ENCODE measurements at regions not wholly inside any gene's neighbourhood (a gene's known extent, or its start where the extent isn't known, plus 50 kb on each side); places are given as distances from the start of the nearest gene placed in this dataset.

DNA sequence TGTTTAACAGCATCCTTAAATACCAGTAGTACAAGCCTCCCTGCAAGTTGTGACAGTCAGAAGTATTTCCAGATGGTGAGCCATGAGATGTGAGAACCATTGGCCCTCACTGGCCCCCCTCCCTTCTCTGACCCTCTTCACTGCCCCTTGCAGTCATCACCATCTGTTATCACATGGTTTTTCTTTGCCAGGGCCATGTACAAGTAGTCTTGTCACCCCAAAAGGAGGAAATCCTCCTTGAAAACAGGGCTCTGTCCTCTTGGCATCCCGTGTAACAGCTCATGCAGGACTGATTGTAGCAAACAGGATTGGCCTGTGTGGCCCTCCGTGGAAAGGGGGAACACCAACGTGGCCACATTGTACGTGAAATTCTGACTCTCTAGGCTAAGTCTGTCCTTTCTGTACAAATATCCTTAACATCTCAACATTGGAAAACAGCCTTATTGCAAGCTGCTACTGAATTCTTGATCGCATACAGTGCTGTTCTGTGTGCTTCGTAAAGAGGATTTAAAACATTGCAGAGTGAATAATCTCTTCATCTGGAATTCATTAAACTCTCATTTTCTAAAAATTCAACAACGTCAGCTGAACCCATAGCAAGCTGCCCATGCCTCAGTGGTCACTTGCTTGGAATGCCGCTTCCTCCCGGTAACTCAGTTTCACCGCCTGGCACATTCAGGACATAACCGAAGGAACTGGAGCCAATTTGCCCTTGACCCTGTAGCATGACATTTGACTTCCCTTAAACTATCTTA lies 171.7 kb downstream of the ATPSCKMT start:
- Histone ChIP-seq H3K9me3 (ENCODE audit: control insufficient read depth, low read length) (no peaks in the 10 kb centered on the region), H3K4me1 (ENCODE audit: control insufficient read depth, insufficient read depth, low read length, poor library complexity, severe bottlenecking) (no peaks in the 10 kb centered on the region), H3K36me3 (ENCODE audit: control insufficient read depth, insufficient read depth, low read length) (no peaks in the 10 kb centered on the region), H3K4me3 (ENCODE audit: extremely low read depth, insufficient read depth, low read length, poor library complexity, severe bottlenecking) (no peak overlapping the region), H3K27ac (ENCODE audit: low read depth, low read length, severe bottlenecking) (no peak overlapping the region)
- WGBS, 2 experiments (ENCODE audit: insufficient coverage in 2 of 2) = 86 to 94% methylated on average over 7 of the region's 11 CpGs

DNA sequence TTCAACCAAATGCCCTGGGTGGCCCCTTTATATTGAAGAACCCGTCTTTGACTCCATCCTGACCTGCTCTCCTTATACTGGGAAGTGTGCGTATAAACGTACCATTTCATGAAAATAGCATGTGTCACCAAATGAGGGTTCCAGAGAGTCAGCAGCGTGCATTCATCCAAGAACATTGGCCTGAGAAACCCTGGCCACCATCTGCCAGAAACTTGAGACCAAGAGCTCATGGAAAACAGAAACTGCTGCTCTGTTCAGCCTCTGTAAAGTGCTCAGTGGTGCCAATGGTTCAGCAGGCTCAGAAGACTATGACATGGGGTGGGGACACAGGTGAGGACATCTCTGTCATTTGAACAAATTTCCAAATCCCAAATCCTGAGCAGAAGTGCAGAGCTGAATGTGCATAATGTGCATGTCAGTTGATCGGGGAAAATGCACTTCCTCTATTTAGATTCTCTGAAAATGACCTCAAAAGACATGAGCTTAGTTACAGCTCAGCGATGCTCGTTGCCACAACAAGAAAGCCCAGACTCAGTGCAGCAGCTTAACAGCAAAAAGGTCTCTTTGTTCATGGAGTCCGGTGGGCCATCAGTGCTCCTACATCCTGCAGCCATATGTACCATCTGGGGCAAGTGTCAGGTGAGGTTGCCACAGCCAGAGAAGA lies 176.1 kb downstream of the ATPSCKMT start:
- H3K4me1 ChIP-seq (ENCODE audit: control insufficient read depth, insufficient read depth, low read length, poor library complexity, severe bottlenecking) = no peaks in the 10 kb centered on the region
- H3K9me3 ChIP-seq (ENCODE audit: control insufficient read depth, low read length) = no peaks in the 10 kb centered on the region
- WGBS, 2 experiments (ENCODE audit: insufficient coverage in 2 of 2) = 89 to 91% methylated on average over 8 of the region's 8 CpGs
- H3K36me3 ChIP-seq (ENCODE audit: control insufficient read depth, insufficient read depth, low read length) = no peaks in the 10 kb centered on the region
- H3K27ac ChIP-seq (ENCODE audit: low read depth, low read length, severe bottlenecking) = no peak overlapping the region
- no peak overlapping the region for H3K4me3 ChIP-seq (ENCODE audit: extremely low read depth, insufficient read depth, low read length, poor library complexity, severe bottlenecking)

- H3K36me3 ChIP-seq (ENCODE audit: control insufficient read depth, insufficient read depth, low read length) = no peaks in the 10 kb centered on the region
- no peak overlapping the region for H3K4me3 ChIP-seq (ENCODE audit: extremely low read depth, insufficient read depth, low read length, poor library complexity, severe bottlenecking)
- no peak overlapping the region for H3K27ac ChIP-seq (ENCODE audit: low read depth, low read length, severe bottlenecking)
- no peaks in the 10 kb centered on the region for H3K9me3 ChIP-seq (ENCODE audit: control insufficient read depth, low read length)
- WGBS, 2 experiments (ENCODE audit: insufficient coverage in 2 of 2) = 69% methylated on average over 3 of the region's 4 CpGs; no CpG with 5 or more reads in 1 of the 2 experiments
- no peaks in the 10 kb centered on the region for H3K4me1 ChIP-seq (ENCODE audit: control insufficient read depth, insufficient read depth, low read length, poor library complexity, severe bottlenecking)
Measured at GRCh38 chr5:10069637-10070313, 179.9 kb downstream of the ATPSCKMT start.

DNA sequence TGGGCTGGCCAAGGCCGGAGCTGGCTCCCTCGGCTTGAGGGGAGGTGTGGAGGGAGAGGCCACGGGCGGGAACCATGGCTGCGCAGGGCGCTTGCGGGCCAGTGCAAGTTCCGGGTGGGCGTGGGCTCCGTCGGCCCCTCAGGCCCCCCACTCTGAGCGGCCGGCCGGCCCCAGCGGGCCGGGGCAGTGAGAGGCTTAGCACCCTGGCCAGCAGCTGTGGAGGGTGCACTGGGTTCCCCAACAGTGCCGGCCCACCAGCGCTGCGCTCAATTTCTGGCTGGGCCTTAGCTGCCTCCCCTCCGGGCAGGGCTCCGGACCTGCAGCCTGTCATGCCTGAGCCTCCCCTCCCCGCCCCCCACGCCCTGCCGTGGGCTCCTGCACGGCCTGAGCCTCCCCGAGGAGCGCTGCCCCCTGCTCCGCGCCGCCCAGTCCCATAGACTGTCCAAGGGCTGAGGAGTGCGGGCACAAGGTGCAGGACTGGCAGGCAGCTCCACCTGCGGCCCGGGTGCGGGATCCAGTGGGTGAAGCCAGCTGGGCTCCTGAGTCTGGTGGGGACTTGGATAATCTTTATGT lies 184.2 kb downstream of the ATPSCKMT start:
- Histone ChIP-seq H3K4me1 (ENCODE audit: control insufficient read depth, insufficient read depth, low read length, poor library complexity, severe bottlenecking) (no peaks in the 10 kb centered on the region), H3K27ac (ENCODE audit: low read depth, low read length, severe bottlenecking) (no peak overlapping the region), H3K9me3 (ENCODE audit: control insufficient read depth, low read length) (no peaks in the 10 kb centered on the region), H3K36me3 (ENCODE audit: control insufficient read depth, insufficient read depth, low read length) (no peaks in the 10 kb centered on the region), H3K4me3 (ENCODE audit: extremely low read depth, insufficient read depth, low read length, poor library complexity, severe bottlenecking) (no peak overlapping the region)
- 95 to 96% methylated on average over 16 to 20 of the region's 34 CpGs for WGBS, 2 experiments (ENCODE audit: insufficient coverage in 2 of 2)

DNA sequence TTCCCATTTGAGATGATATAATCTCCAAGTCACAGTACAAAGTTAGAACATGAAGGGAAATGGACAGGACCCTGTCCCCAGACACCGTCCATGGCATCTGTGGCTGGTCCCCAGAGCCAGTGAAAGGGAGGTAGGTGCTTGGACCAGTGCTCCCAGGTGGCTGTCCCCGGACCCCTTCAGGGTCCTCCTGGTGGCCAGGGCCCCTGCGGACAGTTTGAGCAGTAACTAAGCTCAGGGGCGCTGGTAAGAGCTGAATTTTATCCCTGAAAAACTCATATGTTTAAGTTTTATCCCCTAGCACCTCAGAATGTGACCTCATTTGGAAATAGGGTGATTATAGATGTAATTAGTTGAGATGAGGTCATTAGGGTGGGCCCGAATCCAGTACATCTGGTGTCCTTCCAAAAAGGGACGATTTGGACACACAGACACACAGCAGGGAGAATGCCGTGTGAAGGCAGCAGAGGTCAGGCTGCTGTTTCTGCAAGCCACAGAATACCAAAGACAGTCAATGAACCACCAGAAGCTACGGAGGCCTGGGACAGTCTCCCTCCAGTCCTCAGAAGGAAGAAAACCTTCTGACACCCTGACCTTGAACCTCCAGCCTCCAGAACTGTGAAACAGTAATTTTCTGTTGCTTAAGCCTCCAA lies 185.0 kb downstream of the ATPSCKMT start:
- H3K27ac ChIP-seq (ENCODE audit: low read depth, low read length, severe bottlenecking) = no peak overlapping the region
- H3K4me1 ChIP-seq (ENCODE audit: control insufficient read depth, insufficient read depth, low read length, poor library complexity, severe bottlenecking) = no peaks in the 10 kb centered on the region
- no peak overlapping the region for H3K4me3 ChIP-seq (ENCODE audit: extremely low read depth, insufficient read depth, low read length, poor library complexity, severe bottlenecking)
- no peaks in the 10 kb centered on the region for H3K36me3 ChIP-seq (ENCODE audit: control insufficient read depth, insufficient read depth, low read length)
- WGBS, 2 experiments (ENCODE audit: insufficient coverage in 2 of 2) = 87 to 91% methylated on average over 4 to 6 of the region's 8 CpGs
- no peaks in the 10 kb centered on the region for H3K9me3 ChIP-seq (ENCODE audit: control insufficient read depth, low read length)

- 88 to 92% methylated on average over 9 to 10 of the region's 12 CpGs for WGBS, 2 experiments (ENCODE audit: insufficient coverage in 2 of 2)
Measured at GRCh38 chr5:10063997-10064396, 185.7 kb downstream of the ATPSCKMT start.

GRCh38 chr5:10059980-10060379 lies 189.7 kb downstream of the ATPSCKMT start:
- WGBS, 2 experiments (ENCODE audit: insufficient coverage in 2 of 2) = 92 to 97% methylated on average over 4 of the region's 5 CpGs
- Histone ChIP-seq H3K9me3 (ENCODE audit: control insufficient read depth, low read length) (no peaks in the 10 kb centered on the region), H3K4me1 (ENCODE audit: control insufficient read depth, insufficient read depth, low read length, poor library complexity, severe bottlenecking) (no peaks in the 10 kb centered on the region)

More at GRCh38 chr5:10063997-10064396, 185.7 kb downstream of the ATPSCKMT start:
- Histone ChIP-seq H3K4me1 (ENCODE audit: control insufficient read depth, insufficient read depth, low read length, poor library complexity, severe bottlenecking) (no peaks in the 10 kb centered on the region), H3K9me3 (ENCODE audit: control insufficient read depth, low read length) (no peaks in the 10 kb centered on the region), H3K36me3 (ENCODE audit: control insufficient read depth, insufficient read depth, low read length) (no peaks in the 10 kb centered on the region), H3K4me3 (ENCODE audit: extremely low read depth, insufficient read depth, low read length, poor library complexity, severe bottlenecking) (no peak overlapping the region), H3K27ac (ENCODE audit: low read depth, low read length, severe bottlenecking) (no peak overlapping the region)

DNA sequence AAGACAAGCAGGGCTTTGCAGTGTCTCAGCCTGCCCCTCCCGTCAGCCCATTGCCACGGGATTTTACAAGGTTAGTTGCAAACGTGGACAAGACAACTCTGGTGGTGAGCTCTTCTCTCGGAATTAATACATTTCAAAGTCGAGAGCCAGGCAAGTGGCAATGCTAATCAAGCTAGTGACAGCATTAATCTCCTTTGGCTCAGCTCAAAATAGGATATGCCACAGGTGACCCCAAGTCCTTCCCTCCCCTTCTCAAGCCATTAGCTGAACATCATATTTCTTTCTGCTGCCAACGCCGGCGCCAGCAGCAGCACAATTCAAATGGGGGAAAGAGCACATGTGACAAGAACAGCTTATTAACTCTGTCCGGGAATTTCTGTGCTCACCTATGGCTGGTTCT lies 190.1 kb downstream of the ATPSCKMT start:
- Histone ChIP-seq H3K9me3 (ENCODE audit: control insufficient read depth, low read length) (no peaks in the 10 kb centered on the region), H3K4me1 (ENCODE audit: control insufficient read depth, insufficient read depth, low read length, poor library complexity, severe bottlenecking) (no peaks in the 10 kb centered on the region), H3K27ac (ENCODE audit: low read depth, low read length, severe bottlenecking) (no peak overlapping the region), H3K36me3 (ENCODE audit: control insufficient read depth, insufficient read depth, low read length) (no peaks in the 10 kb centered on the region), H3K4me3 (ENCODE audit: extremely low read depth, insufficient read depth, low read length, poor library complexity, severe bottlenecking) (no peak overlapping the region)
- WGBS, 2 experiments (ENCODE audit: insufficient coverage in 2 of 2) = 80 to 86% methylated on average over 5 to 8 of the region's 9 CpGs

More at GRCh38 chr5:10059980-10060379, 189.7 kb downstream of the ATPSCKMT start:
- Histone ChIP-seq H3K36me3 (ENCODE audit: control insufficient read depth, insufficient read depth, low read length) (no peaks in the 10 kb centered on the region), H3K27ac (ENCODE audit: low read depth, low read length, severe bottlenecking) (no peak overlapping the region), H3K4me3 (ENCODE audit: extremely low read depth, insufficient read depth, low read length, poor library complexity, severe bottlenecking) (no peak overlapping the region)

- peaks cover 4% of the 10 kb centered on the region for H3K9me3 ChIP-seq (ENCODE audit: control insufficient read depth, low read length)
- H3K27ac ChIP-seq (ENCODE audit: low read depth, low read length, severe bottlenecking) = no peak overlapping the region
- H3K36me3 ChIP-seq (ENCODE audit: control insufficient read depth, insufficient read depth, low read length) = no peaks in the 10 kb centered on the region
- no peak overlapping the region for H3K4me3 ChIP-seq (ENCODE audit: extremely low read depth, insufficient read depth, low read length, poor library complexity, severe bottlenecking)
- H3K4me1 ChIP-seq (ENCODE audit: control insufficient read depth, insufficient read depth, low read length, poor library complexity, severe bottlenecking) = no peaks in the 10 kb centered on the region
- 84% methylated on average over 6 to 7 of the region's 7 CpGs for WGBS, 2 experiments (ENCODE audit: insufficient coverage in 2 of 2)
Measured at GRCh38 chr5:10057356-10057755, 192.3 kb downstream of the ATPSCKMT start.

GRCh38 chr5:10056228-10056760 lies 193.4 kb downstream of the ATPSCKMT start:
- Histone ChIP-seq H3K9me3 (ENCODE audit: control insufficient read depth, low read length) (peaks cover 15% of the 10 kb centered on the region), H3K27ac (ENCODE audit: low read depth, low read length, severe bottlenecking) (no peak overlapping the region), H3K36me3 (ENCODE audit: control insufficient read depth, insufficient read depth, low read length) (no peaks in the 10 kb centered on the region), H3K4me1 (ENCODE audit: control insufficient read depth, insufficient read depth, low read length, poor library complexity, severe bottlenecking) (no peaks in the 10 kb centered on the region), H3K4me3 (ENCODE audit: extremely low read depth, insufficient read depth, low read length, poor library complexity, severe bottlenecking) (no peak overlapping the region)
- WGBS, 2 experiments (ENCODE audit: insufficient coverage in 2 of 2) = 97 to 100% methylated on average over 4 to 5 of the region's 7 CpGs

Data from mesodermal cell (in vitro differentiated cells).